ENCODE measurements at regions not wholly inside any gene's neighbourhood (a gene's known extent, or its start where the extent isn't known, plus 50 kb on each side); places are given as distances from the start of the nearest gene placed in this dataset.
"Not testable (repeated sequence)": the region's sequence is repeated elsewhere in the genome, so short reads cannot be mapped to it uniquely, and the experiment has no call there.

GRCh38 chr11:80925321-80925720 is 1484.5 kb upstream of the TENM4 start:
- Histone ChIP-seq H3K27me3 (ENCODE audit: low read length) (no peaks in the 10 kb centered on the region), H3K36me3 (ENCODE audit: low read depth, low read length) (no peaks in the 10 kb centered on the region), H3K79me2 (ENCODE audit: low read length) (no peaks in the 10 kb centered on the region), H3K4me1 (ENCODE audit: insufficient read depth, low read length) (no peaks in the 10 kb centered on the region), H3K9me2 (replicated peaks; ENCODE audit: low read length) (no peaks in the 10 kb centered on the region), H3K4me3 (ENCODE audit: low read length) (no peak overlapping the region), H3K9me3 (ENCODE audit: low read length) (no peaks in the 10 kb centered on the region), H3K9ac (ENCODE audit: low read length) (no peak overlapping the region), H3K27ac (ENCODE audit: low read length) (no peak overlapping the region), H2AFZ (ENCODE audit: low read length) (peak overlapping the region; percentile 19; the same call in 1 of the 2 replicates), H3K4me2 (ENCODE audit: low read length) (no peak overlapping the region), H3F3A (ENCODE audit: low read length, unreplicated experiment) (no peaks in the 10 kb centered on the region), H4K20me1 (ENCODE audit: low read length) (no peaks in the 10 kb centered on the region)
- ChIA-PET POLR2A (ENCODE audit: unreplicated experiment) (no interaction called here), CTCF (no interaction called here)
- DNase-seq (no peak), ATAC-seq (no peak)
- no TSS peak for BruUV-seq (replicated peaks)
- no peak for TF ChIP-seq EZH2 (IDR thresholded peaks at IDR 0.05; ENCODE audit: low read length, unreplicated experiment)
- TF ChIP-seq EZH2phosphoT487 (IDR thresholded peaks at IDR 0.05; ENCODE audit: borderline replicate concordance, low read length): no peak
- no peak for TF ChIP-seq CTCF (conservative IDR thresholded peaks at IDR 0.05; ENCODE audit: low read depth, low read length)
- intact Hi-C loops (cut with micrococcal nuclease): no loop called here

DNA sequence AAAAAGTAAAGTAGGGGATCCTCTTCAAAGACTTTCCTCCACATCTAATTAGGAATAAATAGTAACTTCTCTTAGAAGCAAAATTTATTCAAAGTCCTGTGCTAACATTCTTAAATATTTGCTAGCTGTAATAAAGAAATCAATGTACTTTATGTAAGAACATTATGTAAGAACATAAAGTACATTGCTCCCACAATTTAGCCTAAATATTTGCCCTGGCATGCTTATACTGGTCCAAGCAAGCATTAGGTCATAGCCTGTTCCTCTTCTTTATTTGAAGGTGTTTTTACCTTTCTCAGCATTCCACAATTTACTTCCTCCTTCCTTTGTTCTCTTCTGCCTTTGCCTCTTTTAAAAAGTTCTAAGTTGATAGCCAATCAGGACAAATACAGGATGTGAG is 1480.5 kb upstream of the TENM4 start:
- H3K27ac ChIP-seq (ENCODE audit: low read length); H3K9me3 ChIP-seq (ENCODE audit: low read length); H3K27me3 ChIP-seq (ENCODE audit: low read length); H3K36me3 ChIP-seq (ENCODE audit: low read depth, low read length); DNase-seq; H3K9ac ChIP-seq (ENCODE audit: low read length); H3F3A ChIP-seq (ENCODE audit: low read length, unreplicated experiment); H4K20me1 ChIP-seq (ENCODE audit: low read length); H2AFZ ChIP-seq (ENCODE audit: low read length); BruUV-seq (replicated peaks); H3K4me2 ChIP-seq (ENCODE audit: low read length); H3K4me3 ChIP-seq (ENCODE audit: low read length); POLR2A ChIA-PET (ENCODE audit: unreplicated experiment); CTCF ChIA-PET; ATAC-seq; intact Hi-C loops (cut with micrococcal nuclease); H3K4me1 ChIP-seq (ENCODE audit: insufficient read depth, low read length); H3K9me2 ChIP-seq (replicated peaks; ENCODE audit: low read length); H3K79me2 ChIP-seq (ENCODE audit: low read length): not testable (repeated sequence)

DNA sequence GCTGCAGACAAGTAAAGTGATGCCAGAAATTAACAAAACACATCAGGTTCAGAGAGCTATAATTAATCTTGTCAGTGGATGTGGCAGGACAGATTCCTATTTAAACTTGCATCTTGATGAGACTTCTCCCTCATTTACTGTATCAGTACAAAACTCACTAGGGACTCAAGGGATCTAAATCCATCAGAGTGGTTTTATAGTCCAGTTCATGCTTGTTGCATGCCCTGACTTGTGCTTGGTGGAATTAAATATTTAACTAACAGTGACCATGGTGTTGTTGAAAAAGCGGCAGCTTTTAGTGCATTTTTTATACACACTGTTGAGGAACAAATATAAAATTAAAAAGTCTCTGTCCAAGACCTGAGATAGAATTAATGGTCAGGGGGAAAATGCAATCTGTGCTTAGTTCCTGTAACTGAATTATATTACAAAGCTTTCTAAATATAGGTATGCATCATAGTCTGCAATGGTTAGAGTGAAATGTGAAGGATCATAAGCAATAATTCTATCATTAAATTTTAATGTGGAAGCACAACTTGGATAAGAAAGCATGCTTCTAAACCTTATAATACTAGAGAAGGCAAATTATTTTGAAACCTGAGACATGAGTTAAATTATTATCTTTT is 1475.5 kb upstream of the TENM4 start:
- no peaks in the 10 kb centered on the region for H3K27me3 ChIP-seq (ENCODE audit: low read length)
- no peaks in the 10 kb centered on the region for H3K79me2 ChIP-seq (ENCODE audit: low read length)
- H3K4me1 ChIP-seq (ENCODE audit: insufficient read depth, low read length): no peaks in the 10 kb centered on the region
- H3K4me3 ChIP-seq (ENCODE audit: low read length): no peak overlapping the region
- no peaks in the 10 kb centered on the region for H3F3A ChIP-seq (ENCODE audit: low read length, unreplicated experiment)
- ChIA-PET POLR2A (ENCODE audit: unreplicated experiment) (no interaction called here), CTCF (no interaction called here)
- DNase-seq: no peak
- H3K36me3 ChIP-seq (ENCODE audit: low read depth, low read length): no peaks in the 10 kb centered on the region
- intact Hi-C loops (cut with micrococcal nuclease): no loop called here
- no peak overlapping the region for H3K9ac ChIP-seq (ENCODE audit: low read length)
- TF ChIP-seq CTCF (conservative IDR thresholded peaks at IDR 0.05; ENCODE audit: low read depth, low read length) (no peak), EZH2 (IDR thresholded peaks at IDR 0.05; ENCODE audit: low read length, unreplicated experiment) (no peak), EZH2phosphoT487 (IDR thresholded peaks at IDR 0.05; ENCODE audit: borderline replicate concordance, low read length) (no peak)
- ATAC-seq: no peak
- no peaks in the 10 kb centered on the region for H4K20me1 ChIP-seq (ENCODE audit: low read length)
- H3K27ac ChIP-seq (ENCODE audit: low read length): no peak overlapping the region
- H3K4me2 ChIP-seq (ENCODE audit: low read length): no peak overlapping the region
- no peaks in the 10 kb centered on the region for H3K9me2 ChIP-seq (replicated peaks; ENCODE audit: low read length)
- no peaks in the 10 kb centered on the region for H3K9me3 ChIP-seq (ENCODE audit: low read length)
- no peak overlapping the region for H2AFZ ChIP-seq (ENCODE audit: low read length)
- BruUV-seq (replicated peaks): no TSS peak

All from PC-3 (cell line).